Middle frontal gyrus (tissue), 1 donor: ENCODE measurements at regions not wholly inside any gene's neighbourhood (a gene's known extent, or its start where the extent isn't known, plus 50 kb on each side); places are given as distances from the start of the nearest gene placed in this dataset.

Experiments
- DNase-seq: peaks from one replicate; pipeline ENCODE4 v3.0.0-alpha.2; 2015; ENCODE audit warnings: low spot score; ENCODE audit errors: extremely low spot score

DNA sequence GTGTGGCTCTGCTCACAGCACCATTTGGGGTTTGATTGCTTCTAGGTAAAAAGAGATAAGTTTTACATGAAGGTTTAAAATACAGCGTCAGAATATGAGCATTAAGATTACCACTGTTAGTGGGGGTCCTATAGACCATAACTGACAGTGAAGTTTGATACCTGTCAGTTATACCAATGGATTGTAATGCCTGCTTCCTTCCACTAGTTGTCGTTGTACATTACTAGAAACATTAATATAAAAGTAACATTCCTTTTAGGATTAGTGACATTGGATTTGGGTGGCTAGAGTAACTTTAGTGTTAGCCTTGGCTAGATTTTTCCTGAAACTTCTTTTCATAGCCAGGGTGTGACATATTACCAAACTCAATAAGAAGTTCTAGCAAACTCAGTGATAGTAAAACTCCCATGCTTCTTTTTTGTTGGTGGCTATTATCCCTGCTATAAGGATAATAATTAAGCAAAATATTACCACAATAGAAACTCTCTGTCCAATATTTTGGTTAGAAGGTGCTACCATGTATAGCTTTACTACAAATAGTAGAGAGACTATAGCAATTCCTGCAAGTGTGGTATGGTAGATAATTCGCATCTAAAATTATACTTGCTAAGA lies 57.1 kb downstream of the FAM181B start:
- no peak for DNase-seq

DNA sequence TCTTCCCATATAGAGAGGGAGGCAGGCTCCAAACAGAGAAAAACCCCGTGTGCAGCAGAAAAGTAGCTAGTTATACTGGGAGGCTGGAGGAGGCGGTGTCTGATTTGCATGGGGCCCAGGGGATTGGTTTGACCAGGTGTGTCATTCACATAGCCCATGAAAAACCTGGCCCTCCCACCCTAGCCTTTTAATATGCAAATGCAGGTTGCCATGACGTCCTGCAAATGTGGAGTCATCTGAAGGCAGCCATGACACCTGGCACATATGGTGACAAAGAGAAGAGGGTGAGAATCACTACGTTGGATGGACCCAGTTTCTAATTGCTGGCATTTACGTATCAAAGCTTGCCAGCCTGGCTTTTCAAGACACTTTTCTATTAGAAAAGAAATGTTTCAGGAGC lies 57.8 kb downstream of the FAM181B start:
- DNase-seq = no peak

DNA sequence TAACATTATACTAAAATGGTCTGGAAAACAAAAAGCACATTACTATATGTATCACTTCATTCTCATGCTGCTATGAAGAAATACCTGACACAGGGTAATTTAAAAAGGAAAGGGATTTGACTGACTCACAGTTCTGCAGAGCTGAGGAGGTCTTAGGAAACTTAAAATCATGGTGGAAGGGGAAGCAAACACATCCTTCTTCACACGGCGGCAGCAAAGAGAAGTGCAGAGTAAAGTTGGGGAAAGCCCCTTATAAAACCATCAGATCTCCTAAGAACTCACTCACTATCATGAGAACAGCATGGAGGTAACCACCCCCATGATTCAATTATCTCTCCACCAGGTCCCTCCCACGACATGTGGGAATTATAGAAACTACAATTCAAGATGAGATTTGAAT lies 60.0 kb downstream of the FAM181B start:
- no peak for DNase-seq

DNA sequence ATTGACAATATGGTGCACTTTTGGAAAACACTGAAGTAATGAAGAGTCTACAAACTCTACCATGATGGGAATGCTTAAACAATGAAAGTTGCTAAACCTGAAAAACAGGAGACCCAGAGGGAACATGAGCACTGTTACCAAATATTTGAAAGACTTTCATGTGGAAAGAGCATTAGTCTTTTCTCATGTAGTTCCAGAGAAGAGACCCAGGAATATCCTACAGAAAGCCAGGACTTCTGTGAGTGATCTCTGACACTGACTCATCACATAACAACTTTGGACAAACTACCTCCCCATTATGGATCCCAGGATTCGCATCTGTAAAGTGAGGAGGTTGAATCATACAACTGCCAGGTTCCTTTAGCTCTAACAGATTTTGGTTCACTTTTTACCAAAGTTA lies 62.2 kb downstream of the FAM181B start:
- no peak for DNase-seq

DNA sequence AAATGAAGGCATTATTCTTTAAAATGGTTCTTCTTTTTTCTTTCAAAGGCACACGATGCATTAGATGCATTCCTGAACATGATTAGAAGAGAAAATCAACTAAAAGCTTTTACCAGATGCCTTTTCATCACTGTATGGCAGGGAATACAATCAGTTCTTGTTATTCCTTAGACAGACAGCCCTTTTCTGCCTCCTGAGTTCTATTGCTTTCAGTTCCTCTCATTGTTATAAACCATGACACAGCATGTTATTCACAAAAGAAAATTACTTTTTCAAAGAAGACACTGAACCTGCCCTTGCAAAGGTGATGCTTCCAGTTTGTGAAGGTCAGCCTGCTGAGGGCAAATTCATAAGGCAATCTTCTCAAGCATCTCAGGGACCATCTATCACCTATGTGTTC lies 70.1 kb downstream of the FAM181B start:
- DNase-seq = no peak

DNA sequence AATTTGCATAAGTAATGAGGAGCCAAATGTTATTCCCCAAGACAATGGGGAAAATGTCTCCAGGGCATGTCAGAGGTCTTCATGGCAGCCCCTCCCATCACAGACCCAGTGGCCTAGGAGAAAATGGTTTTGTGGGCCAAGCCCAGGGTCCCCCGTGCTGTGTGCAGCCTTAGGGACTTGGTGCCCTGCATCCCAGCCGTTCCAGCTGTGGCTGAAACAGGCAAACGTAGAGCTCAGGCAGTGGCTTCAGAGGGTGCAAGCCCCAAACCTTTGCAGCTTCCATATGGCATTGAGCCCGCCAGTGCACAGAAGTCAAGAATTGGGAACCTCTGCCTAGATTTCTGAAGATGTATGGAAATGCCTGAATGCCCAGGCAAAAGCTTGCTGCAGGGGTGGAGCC lies 79.9 kb downstream of the FAM181B start:
- DNase-seq = no peak

DNA sequence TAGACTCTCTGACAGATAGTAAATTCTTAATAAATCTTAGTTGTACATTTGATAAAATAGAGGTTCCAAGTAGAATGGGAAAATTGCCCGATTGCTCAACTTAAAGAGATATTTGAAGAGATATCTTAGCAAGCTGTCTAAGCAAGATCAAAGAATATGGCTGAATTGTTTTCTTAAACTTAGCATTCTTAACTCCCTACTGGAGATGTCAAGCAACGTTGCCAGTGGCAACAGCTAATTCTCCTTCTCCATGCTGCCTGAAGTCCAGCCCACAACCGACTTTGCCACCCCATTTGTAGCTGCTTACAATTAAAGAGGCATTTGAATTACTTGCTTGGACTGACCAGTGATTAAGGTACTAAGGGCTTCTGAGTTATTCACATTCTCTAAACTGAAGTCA lies 94.4 kb downstream of the FAM181B start:
- no peak for DNase-seq

DNA sequence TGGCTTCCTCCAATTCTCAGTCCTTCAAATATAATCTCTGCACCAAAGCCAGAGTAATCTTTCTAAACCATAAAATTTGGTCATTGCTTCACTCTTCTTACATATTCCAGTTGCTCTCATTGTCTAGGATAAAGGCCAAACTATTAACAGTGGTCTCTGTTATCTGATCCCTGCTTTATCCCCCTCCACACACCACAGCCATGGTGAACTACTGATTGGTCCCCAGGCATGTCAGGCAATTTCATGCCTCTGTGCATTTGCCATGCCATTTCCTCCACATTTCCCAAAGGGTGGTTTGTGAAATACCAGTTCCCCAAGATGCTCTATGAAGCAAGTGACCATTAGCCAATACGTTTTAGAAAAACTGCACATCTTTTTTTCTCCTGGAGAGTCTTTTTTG lies 97.0 kb downstream of the FAM181B start:
- no peak for DNase-seq

DNA sequence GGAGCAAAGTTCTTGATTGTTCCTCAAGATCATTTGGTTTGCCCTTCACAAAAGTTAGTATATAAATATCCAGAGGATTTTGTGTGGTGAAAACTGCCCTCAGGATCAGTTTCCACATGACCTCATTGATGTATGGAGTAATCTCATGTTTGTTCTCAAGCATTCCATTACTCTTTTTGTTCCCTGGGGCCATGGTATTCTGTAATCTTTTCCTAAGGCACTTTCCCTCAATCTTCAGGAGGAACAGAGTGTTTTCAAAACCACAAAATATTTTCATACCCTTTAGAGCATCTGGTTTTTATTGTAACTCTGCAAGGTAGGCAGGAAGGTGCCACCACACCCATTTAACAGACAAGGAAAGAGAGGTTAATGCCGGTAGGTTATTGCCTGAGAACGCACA lies 99.6 kb downstream of the FAM181B start:
- no peak for DNase-seq

DNA sequence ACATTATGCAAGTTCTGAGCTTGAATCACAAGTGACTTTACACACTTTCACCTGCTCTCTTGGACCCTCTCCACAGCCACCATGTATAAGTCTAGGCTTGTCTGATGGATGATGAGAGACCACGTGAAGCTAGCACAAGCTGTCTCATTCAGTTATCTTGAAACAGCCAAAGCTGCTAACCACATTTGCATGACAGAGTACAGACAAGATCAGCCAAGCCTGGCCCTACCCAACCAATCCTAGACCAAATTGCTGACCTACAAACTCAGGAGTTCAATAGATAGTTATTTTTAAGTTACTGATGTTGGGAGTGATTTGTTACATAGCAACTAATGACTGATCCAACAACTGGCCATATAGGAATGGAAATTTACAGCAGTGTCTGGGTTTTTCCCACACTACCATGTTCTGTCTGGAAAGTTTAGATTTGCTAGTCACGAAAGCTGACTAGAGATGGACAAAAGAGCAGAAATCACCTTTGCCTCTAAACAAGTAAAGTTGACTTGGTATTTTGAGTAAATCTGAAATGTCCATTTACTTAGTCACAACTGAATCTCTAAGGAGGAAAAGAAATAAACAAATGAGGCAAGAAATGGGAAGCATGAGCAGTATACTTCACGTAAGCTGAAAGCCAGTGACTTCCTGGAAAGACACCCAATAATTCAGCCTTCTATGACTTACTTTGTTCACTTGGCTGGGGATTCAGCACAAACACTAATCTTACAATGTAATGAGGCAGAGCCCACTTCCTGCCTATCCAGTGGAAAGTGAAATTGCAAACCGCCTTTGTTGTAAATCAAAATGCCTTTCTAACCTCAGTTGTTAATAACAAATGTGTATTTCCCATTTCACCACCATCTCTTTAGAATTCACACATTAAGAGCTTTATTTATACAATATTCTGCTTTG lies 101.7 kb downstream of the FAM181B start:
- no peak for DNase-seq

DNA sequence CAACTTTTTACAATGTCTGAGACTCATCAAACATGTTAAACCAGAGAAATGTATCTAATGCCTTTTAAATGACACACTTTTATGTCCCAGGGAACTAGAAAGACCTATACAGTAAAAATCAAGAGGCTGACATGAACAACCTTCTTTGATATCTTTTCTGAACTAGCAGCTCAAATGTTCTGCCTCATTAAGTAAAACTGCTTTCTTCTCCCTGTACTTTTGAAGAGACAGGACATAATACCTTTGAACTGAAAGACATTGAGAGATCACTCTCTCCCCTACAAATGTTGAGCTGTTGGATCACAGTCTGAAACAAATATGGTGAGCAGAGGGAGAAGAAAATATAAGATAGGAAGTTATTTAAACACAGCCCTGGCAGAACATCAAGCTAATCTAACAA lies 123.0 kb downstream of the FAM181B start:
- DNase-seq = no peak

DNA sequence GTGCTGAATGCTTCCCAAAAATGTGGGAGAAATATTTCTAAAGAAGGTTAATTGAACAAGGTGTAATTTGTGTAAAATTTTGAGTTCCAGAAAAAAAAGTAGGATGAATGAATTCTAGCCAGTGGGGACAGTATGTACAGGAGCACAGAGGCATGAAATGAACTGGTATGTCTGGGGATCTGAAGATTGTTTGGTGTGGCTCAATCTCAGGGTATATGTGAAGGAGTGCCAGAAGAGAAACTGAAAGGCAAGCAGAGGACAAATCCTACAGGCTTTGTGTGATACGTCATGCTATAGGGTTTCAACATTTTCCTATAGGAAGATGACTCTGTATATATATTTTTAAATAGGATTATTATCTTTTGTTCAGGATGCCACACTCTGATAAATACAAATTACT lies 126.9 kb downstream of the FAM181B start:
- no peak for DNase-seq

DNA sequence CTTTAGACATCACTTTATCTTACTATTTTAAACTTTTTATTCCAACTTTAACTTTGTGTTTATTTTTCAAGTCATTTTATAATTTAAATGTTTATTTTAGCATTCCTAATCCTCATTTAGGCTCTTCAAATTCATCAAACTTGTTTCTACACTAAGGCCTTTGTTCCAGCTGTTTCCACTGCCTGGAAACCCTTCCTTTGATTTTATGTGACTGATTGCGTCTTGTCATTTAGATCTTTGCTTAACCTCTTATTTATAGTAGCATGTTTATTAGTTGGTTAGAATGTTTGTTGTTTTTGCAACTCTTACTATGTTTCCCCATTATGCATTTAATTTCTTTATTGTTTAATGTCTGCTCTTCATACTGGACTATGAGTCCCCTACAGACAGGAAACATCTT lies 132.0 kb downstream of the FAM181B start:
- DNase-seq = no peak

DNA sequence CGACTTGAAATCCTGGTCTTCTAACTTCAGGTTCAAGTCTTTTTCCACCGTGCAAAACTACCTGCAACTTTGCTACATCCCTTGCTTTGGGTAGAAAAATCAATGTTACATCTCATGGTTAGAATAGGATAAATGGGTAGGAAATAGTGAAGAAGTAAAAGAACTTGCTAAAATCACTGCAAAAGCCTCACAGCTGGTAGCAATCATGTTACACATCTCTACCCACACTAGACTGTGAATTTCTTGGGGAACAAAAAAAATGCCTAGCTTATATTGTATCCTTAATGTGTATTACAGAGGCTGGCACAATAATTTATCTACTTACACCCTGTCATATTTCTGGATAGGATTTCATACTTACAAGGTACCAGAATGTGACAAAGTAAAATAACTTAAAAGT lies 133.8 kb downstream of the FAM181B start:
- DNase-seq = peak; percentile 8

DNA sequence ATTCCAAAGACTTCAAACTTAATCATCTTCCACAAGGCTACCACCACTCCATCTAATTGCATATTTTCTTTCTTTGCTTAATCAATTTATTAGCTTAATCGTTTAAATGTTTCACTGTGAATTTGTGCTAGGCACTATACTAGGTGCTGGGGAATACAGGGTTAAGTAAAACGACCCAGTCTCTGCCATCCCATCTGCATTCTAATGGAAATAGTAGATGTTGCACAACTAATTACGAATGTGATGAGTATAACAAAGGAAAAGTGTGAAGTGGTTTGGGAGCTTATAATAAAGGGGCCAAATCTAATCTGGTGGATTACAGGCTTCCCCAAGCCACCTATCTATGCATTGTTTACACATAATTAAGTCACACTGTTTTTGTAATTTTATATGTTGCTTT lies 147.1 kb downstream of the FAM181B start:
- DNase-seq = no peak

DNA sequence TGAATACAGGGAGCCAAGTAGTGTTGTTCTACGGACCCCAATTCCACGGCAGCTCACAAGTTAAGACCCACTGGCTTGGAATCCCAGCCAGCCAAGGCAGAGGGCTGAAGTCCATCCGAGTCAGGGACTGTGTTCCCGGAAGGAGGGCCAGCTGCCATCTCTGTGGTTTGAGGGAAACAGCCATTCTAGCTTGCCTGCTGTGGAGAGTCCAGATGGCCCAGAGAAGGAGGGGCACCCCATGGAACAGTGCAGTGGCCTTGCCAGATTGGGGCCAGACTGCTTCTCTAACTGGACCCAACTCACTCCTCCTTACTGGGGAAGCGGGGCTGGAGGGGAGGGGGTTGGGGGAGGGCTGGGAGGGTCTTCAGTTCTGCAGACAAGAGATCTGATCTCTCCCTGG lies 156.4 kb downstream of the FAM181B start:
- DNase-seq = no peak

DNA sequence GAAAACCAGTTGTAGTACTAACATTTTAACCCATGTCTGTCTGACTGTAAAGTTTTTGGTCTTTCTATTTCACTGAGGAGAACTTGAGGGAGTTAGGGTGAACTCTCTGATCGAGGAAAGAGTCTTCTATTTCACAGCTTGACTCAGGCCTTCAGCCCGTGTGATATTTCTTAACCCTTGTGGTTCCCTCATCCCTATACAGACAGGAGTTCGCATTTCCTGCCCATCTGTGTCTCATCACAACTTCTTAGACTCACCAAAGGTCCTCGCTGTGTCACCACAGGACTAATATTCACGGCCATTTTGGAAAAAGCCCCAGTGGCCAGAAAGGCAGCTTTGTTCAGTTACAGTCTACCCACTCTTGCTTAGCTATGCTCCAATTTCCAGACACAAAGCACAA lies 172.8 kb downstream of the FAM181B start:
- no peak for DNase-seq

DNA sequence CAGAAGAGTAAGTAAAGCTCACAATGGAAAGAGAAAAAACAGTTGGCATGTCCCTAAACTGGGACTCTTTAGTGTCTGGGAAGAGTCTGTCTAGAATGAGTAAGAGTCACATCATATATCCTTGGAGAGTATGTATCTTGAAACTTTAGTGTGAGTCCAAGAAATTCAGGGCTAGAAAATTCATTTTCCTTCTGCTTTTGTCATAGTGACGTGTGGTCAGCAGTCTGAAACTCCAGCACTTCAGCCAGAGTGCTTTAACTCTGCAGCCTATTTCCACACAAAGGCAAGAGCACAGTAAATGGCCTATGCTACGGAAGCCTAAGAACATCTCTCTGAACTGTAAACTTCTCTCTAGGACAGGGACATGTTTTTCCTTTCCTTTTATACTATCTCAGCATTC lies 174.1 kb downstream of the FAM181B start:
- no peak for DNase-seq

DNA sequence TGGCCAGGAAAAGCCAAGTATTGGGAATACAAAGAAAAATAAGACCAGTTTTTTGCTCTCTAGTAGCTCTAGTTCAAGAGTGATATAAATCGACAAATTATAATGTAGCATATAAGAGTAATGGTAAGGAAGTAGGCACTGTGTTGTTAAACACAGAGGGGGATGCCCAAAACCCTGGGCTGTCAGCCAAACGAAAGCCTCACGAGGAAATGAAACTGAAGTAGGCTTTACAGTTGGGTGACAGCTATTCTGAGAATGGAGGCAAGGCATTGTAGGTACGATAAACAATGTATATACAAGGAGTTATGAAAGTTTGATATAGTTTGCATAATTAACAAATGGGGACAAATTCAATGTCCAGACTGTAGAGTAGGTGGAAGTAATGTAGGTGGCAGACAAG lies 176.4 kb downstream of the FAM181B start:
- no peak for DNase-seq

DNA sequence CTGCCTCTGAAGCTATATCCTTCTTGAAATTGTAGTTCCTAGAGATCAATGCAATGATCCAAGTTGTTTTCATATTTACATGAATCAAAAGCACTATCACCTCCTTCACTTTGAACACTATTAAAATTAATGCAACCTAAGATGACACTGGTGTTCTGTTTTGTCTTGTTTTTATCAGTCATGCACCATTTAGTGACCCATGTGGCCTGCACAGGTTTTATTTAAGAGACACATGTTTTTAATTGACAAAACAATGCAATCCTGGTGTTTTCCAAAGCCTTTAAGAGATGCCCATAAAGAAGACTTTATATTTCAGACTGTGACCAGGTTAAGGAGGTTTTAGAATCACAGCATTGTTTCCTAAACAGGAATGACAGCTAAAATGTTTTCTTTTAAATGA lies 177.5 kb downstream of the FAM181B start:
- DNase-seq = no peak

DNA sequence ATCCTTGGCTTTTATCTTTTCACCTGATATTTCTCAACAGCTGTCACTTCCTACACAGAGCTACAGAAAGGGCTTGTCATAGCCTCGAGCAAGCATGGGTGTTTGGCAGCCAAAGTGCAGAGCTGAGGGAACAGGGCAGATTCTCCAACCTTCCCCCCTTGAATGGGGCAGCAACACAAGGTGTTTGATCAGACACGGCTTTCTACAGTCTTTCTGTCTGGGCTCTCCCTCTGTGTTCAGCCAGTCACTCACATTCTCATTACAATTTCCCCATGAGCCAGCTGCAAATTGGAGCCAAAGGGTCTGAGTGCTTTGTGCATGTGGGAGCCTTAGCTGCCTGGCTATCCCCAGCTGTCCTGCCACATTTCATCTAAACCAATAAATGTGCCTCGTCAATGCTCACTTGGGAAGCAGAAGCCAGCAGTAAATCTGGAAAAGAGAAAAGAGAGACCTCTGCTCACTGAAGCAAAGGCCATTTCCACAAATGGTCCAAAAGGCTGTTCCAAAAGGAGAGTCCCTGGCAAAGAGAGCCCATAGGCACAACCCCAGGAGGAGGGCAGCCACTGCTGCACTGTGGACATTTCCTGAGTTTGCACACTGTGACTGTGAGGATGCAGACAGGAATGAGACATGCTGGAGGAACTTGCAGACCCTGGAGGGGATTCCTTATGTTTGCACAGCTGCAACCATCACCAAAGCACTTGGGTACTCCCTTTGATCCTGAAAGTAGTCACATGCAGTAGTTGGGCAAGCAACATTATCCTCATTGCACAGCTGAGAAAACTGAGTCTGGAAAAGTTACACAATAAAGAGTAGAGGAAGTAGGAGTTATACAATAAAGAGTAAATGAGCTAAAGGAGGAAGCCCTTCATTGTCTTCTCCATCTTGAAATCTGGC lies 186.8 kb downstream of the FAM181B start:
- DNase-seq = no peak

DNA sequence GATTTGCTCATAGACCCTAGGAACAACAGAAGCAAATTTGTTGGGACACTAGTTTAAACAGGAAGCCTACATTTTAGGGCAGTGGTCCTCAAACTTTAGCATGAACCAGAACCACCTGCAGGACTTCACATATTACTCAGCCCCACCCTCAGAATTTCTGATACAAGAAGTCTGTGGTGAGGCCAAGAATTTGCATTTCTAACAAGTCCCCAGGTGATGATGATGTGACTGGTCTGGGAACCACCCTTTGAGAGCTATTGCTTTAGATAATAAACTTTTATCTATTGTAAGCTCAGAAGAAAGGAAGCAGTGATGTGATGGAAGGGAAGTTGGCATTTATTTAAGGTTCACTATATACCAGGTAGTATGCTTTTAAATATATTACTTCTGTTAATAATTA lies 194.0 kb downstream of the FAM181B start:
- DNase-seq = no peak
